ENCODE measurements at regions not wholly inside any gene's neighbourhood (a gene's known extent, or its start where the extent isn't known, plus 50 kb on each side); places are given as distances from the start of the nearest gene placed in this dataset.

DNA sequence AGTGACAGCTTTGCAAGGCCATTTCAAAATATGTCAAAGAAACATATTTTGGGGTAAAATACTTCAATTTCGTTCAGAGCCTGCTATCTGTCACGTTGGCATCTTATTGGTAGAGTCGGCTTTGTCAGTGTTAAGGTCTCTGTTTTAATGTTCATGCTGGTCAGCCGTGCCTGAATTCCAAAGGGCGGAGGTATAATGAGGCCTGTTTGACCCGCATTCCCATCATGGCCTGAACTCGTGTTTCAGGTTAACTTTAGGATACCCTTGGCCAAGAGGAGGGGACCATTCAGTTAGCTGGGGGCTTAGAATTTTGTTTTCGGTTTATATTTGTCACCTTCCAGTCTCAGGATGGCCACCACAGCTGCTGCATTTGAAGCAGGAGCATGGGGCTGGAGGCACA is 236.4 kb downstream of the NFATC2 start:
- ATAC-seq: no peak
- 76 to 82% methylated on average over 7 to 8 of the region's 8 CpGs for WGBS, 2 donors (ENCODE audit: low coverage in 1 of 2)
- Histone ChIP-seq H3K9me3 (no peaks in the 10 kb centered on the region), H3K27me3 (peaks cover 34% of the 10 kb centered on the region), H3K27ac (no peak overlapping the region), H3K4me3 (no peak overlapping the region), H3K36me3 (no peaks in the 10 kb centered on the region), H3K4me1 (peaks cover 0 to 7% (median 0%) of the 10 kb centered on the region in 3 donors)
- TF ChIP-seq POLR2AphosphoS5 (IDR thresholded peaks at IDR 0.05): no peak
- TF ChIP-seq, protein P1, sequence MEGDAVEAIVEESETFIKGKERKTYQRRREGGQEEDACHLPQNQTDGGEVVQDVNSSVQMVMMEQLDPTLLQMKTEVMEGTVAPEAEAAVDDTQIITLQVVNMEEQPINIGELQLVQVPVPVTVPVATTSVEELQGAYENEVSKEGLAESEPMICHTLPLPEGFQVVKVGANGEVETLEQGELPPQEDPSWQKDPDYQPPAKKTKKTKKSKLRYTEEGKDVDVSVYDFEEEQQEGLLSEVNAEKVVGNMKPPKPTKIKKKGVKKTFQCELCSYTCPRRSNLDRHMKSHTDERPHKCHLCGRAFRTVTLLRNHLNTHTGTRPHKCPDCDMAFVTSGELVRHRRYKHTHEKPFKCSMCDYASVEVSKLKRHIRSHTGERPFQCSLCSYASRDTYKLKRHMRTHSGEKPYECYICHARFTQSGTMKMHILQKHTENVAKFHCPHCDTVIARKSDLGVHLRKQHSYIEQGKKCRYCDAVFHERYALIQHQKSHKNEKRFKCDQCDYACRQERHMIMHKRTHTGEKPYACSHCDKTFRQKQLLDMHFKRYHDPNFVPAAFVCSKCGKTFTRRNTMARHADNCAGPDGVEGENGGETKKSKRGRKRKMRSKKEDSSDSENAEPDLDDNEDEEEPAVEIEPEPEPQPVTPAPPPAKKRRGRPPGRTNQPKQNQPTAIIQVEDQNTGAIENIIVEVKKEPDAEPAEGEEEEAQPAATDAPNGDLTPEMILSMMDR (IDR thresholded peaks at IDR 0.05): no peak
- TF ChIP-seq EP300 (IDR thresholded peaks at IDR 0.05): no peak
- TF ChIP-seq POLR2A (IDR thresholded peaks at IDR 0.05): no peak

DNA sequence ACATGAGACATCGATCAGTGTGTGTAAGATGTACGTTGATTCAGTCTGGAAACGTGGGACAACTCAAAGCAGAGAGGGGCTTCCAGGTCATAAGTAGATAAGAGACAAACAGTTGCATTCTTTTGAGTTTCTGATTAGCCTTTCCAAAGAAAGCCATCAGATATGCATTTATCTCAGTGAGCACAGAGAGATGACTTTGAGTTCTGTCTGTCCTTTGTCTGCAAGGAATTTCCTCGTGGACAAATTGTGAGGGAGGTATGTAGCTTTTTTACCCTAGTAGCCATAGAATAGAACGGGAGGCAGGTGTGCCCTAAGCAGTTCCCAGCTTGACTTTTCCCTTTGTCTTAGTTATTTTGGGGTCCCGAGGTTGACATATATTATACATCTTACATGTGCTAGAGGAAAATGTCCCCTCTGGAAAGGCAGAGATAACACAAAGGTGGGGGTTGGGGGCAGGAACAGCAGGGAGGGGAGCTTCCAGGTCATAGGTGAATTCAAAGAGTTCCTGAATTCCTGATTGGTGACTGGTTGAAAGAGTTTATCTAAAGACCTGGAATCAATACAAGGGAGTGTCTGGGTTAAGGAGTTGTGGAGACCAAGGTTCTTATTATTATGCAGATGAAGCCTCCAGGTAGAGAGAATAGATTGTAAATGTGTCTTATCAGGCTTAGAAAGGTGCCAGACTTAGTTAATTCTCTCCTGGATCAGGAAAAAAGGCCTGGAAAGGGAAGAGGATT is 237.0 kb downstream of the NFATC2 start:
- Histone ChIP-seq H3K27me3 (peaks cover 34% of the 10 kb centered on the region), H3K36me3 (no peaks in the 10 kb centered on the region), H3K9me3 (peaks cover 0 to 3% (median 0%) of the 10 kb centered on the region in 3 donors), H3K4me1 (peaks cover 0 to 7% (median 0%) of the 10 kb centered on the region in 3 donors), H3K27ac (no peak overlapping the region), H3K4me3 (no peak overlapping the region)
- ATAC-seq: no peak
- 43 to 53% methylated on average over 4 to 6 of the region's 6 CpGs for WGBS, 2 donors (ENCODE audit: low coverage in 1 of 2)
- TF ChIP-seq POLR2A (IDR thresholded peaks at IDR 0.05) (no peak), POLR2AphosphoS5 (IDR thresholded peaks at IDR 0.05) (no peak), EP300 (IDR thresholded peaks at IDR 0.05) (no peak)
- TF ChIP-seq, protein P1 (IDR thresholded peaks at IDR 0.05): no peak

DNA sequence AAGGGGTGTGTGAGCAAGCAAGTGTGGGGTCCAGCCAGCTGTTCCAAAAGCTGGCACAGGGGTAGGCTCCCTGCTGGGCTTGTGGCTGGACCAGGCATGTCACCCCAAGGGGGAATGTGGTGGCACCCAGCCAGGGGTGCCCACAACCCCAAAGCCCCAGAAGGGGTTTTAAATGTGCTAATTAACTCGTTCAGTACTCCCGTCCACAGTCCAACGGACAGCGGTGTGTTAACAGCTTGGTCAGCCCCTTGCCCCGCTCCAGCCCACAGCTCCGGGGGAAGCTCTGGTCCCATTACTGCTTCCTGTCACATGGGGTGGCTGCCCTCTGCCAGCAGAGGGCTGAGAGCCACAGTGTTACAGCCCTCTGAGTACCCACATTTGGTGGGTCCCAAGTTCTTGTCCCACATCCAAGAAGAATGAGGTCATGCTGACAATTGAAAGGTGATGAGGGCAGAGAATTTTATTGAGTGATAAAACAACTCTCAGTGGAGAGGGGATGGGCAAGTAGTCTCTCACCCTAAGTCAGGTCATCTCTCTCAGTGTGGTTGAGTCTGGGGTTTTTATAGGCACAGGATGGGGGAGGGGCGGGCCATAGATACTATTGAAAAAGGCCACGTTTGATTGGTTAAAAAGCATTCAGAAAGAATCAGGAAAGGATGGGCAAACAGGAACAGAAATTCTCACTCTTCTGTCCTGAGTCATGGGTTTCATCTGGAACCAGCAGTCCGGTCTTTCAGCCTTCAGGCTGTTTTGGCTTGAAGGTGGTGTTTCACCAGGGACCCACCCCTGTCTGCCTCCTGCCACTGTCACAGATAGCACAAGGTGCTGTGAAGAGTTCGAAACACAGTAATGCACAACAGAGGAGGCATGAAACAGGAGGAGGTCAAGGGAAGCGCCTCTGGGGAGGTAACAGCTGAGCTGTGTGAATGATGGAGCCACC is 238.5 kb downstream of the NFATC2 start:
- ATAC-seq: no peak
- peaks cover 0 to 15% (median 0%) of the 10 kb centered on the region in 3 donors for H3K9me3 ChIP-seq
- H3K4me3 ChIP-seq: no peak overlapping the region
- peaks cover 27% of the 10 kb centered on the region for H3K27me3 ChIP-seq
- TF ChIP-seq, protein P1 (IDR thresholded peaks at IDR 0.05): no peak
- TF ChIP-seq POLR2AphosphoS5 (IDR thresholded peaks at IDR 0.05): no peak
- no peak for TF ChIP-seq EP300 (IDR thresholded peaks at IDR 0.05)
- TF ChIP-seq POLR2A (IDR thresholded peaks at IDR 0.05): no peak
- H3K4me1 ChIP-seq: peaks cover 0 to 7% (median 0%) of the 10 kb centered on the region in 3 donors
- 83 to 86% methylated on average over 1 to 5 of the region's 11 CpGs for WGBS, 2 donors (ENCODE audit: low coverage in 1 of 2)
- no peak overlapping the region for H3K27ac ChIP-seq
- H3K36me3 ChIP-seq: no peaks in the 10 kb centered on the region

DNA sequence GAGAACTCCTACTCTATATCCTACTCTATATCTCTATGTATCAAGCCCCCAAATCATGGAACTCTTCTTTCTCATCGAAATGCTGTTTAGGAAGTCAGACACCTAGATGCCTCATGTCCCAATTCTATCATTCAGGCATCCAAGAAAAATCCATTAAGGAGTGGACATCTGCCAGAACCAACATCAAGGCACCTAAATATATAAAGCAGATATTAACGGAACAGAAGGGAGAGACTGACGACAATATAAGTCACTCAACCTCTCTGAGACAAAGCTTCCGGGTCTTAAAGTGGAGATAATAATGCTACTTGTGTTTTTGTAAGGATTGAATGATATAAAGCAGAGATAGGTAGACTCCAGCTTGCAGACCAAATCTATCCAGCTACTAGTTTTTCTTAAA is 241.5 kb downstream of the NFATC2 start:
- Histone ChIP-seq H3K4me1 (no peaks in the 10 kb centered on the region), H3K36me3 (no peaks in the 10 kb centered on the region), H3K9me3 (peaks cover 0 to 15% (median 0%) of the 10 kb centered on the region in 3 donors), H3K27me3 (peaks cover 7% of the 10 kb centered on the region), H3K27ac (no peak overlapping the region), H3K4me3 (no peak overlapping the region)
- WGBS, 2 donors (ENCODE audit: low coverage in 1 of 2): 60 to 89% methylated on average over 3 to 4 of the region's 4 CpGs
- no peak for ATAC-seq
- TF ChIP-seq POLR2AphosphoS5 (IDR thresholded peaks at IDR 0.05): no peak
- TF ChIP-seq, protein P1 (IDR thresholded peaks at IDR 0.05): no peak
- no peak for TF ChIP-seq EP300 (IDR thresholded peaks at IDR 0.05)
- TF ChIP-seq POLR2A (IDR thresholded peaks at IDR 0.05): no peak
